Neural cell (in vitro differentiated cells): ENCODE measurements at regions not wholly inside any gene's neighbourhood (a gene's known extent, or its start where the extent isn't known, plus 50 kb on each side); places are given as distances from the start of the nearest gene placed in this dataset.

Source experiments
- H2AFZ ChIP-seq: fragments of 200-600, 300-800 bp; sonication (generic), shearing (Covaris generic); 2 replicates; pipeline ENCODE4 v1.6.0; 2014; ENCODE audit warnings: low read depth, mild to moderate bottlenecking, antibody characterized with exemption, low read length, moderate library complexity
- H3F3A ChIP-seq: fragments of 200-600 bp; shearing (Covaris generic); 2 replicates; pipeline ENCODE4 v1.6.1; 2016; ENCODE audit warnings: mild to moderate bottlenecking, moderate library complexity, mixed read lengths, antibody characterized with exemption, low read length; ENCODE audit not compliant: insufficient read depth, poor library complexity, severe bottlenecking
- H3K27ac ChIP-seq: fragments of 200-600, 300-800 bp; sonication (generic), shearing (Covaris generic); 2 replicates; pipeline ENCODE4 v1.5.1; 2014; ENCODE audit warnings: mild to moderate bottlenecking, low read length, moderate library complexity
- H3K27me3 ChIP-seq: fragments of 300-800, 200-600 bp; sonication (generic), shearing (Covaris generic); 2 replicates; pipeline ENCODE4 v1.6.0; 2014; ENCODE audit warnings: mild to moderate bottlenecking, low read depth, low read length, moderate library complexity; ENCODE audit not compliant: insufficient read depth
- H3K36me3 ChIP-seq: fragments of 300-800, 200-600 bp; sonication (generic), shearing (Covaris generic); 2 replicates; pipeline ENCODE4 v1.5.1; 2014; ENCODE audit warnings: mild to moderate bottlenecking, antibody characterized with exemption, low read length, moderate library complexity; ENCODE audit not compliant: insufficient read depth
- H3K4me2 ChIP-seq: fragments of 300-800, 200-600 bp; sonication (generic), shearing (Covaris generic); 2 replicates; pipeline ENCODE4 v1.6.0; 2014; ENCODE audit warnings: mild to moderate bottlenecking, low read length
- H3K4me3 ChIP-seq: fragments of 300-800, 200-600 bp; sonication (generic), shearing (Covaris generic); 2 replicates; pipeline ENCODE4 v1.5.1; 2014; ENCODE audit warnings: mild to moderate bottlenecking, low read length, moderate library complexity
- H3K79me2 ChIP-seq: fragments of 200-600 bp; shearing (Covaris generic); replicated peaks from 2 replicates; pipeline ENCODE4 v1.6.0; 2014; ENCODE audit warnings: mild to moderate bottlenecking, low read length, moderate library complexity; ENCODE audit not compliant: insufficient read depth
- H3K9ac ChIP-seq: fragments of 300-800, 200-600 bp; sonication (generic), shearing (Covaris generic); 2 replicates; pipeline ENCODE4 v1.6.1; 2016; ENCODE audit warnings: mild to moderate bottlenecking, low read length, mixed read lengths
- H3K9me2 ChIP-seq: fragments of 200-600 bp; shearing (Covaris generic); 2 replicates; pipeline ENCODE4 v1.6.1; 2016; ENCODE audit warnings: mild to moderate bottlenecking, low read length, mixed read lengths; ENCODE audit not compliant: insufficient read depth
- H3K9me3 ChIP-seq: fragments of 200-600, 300-800 bp; sonication (generic), shearing (Covaris generic); 2 replicates; pipeline ENCODE4 v1.6.1; 2016; ENCODE audit warnings: mild to moderate bottlenecking, mixed run types, low read length, moderate library complexity, mixed read lengths
- H4K20me1 ChIP-seq: fragments of 200-600 bp; shearing (Covaris generic); 2 replicates; pipeline ENCODE4 v1.6.1; 2016; ENCODE audit warnings: mild to moderate bottlenecking, mixed run types; ENCODE audit not compliant: insufficient read depth
- CTCF ChIP-seq: fragments of 450-650 bp; IDR thresholded peaks from 2 replicates; pipeline ENCODE4 v1.5.1; 2014; ENCODE audit warnings: antibody characterized with exemption, mild to moderate bottlenecking, moderate library complexity; ENCODE audit not compliant: poor library complexity, severe bottlenecking
- EZH2 ChIP-seq: fragments of 200-600, 300-800 bp; shearing (Covaris generic), sonication (generic); IDR thresholded peaks from 2 replicates; pipeline ENCODE4 v1.6.1; 2014; ENCODE audit warnings: antibody characterized with exemption, low read length, borderline replicate concordance, mild to moderate bottlenecking; ENCODE audit not compliant: insufficient read depth, poor library complexity, severe bottlenecking
- MXI1 ChIP-seq: fragments of 450-650 bp; conservative IDR thresholded peaks from 2 replicates; pipeline ENCODE4 v1.6.1; 2014; ENCODE audit warnings: antibody characterized with exemption, mild to moderate bottlenecking; ENCODE audit not compliant: poor library complexity, severe bottlenecking
- POLR2AphosphoS5 ChIP-seq: IDR thresholded peaks from 2 replicates; pipeline ENCODE4 v1.6.1; 2012
- RAD21 ChIP-seq: fragments of 450-650 bp; conservative IDR thresholded peaks from 2 replicates; pipeline ENCODE4 v1.6.1; 2014; ENCODE audit warnings: antibody characterized with exemption, mild to moderate bottlenecking, moderate library complexity
- REST ChIP-seq: IDR thresholded peaks from 2 replicates; pipeline ENCODE4 v1.6.1; 2012; ENCODE audit warnings: borderline replicate concordance
- SMC3 ChIP-seq: fragments of 450-650 bp; conservative IDR thresholded peaks from 2 replicates; pipeline ENCODE4 v1.6.1; 2014; ENCODE audit warnings: antibody characterized with exemption, mild to moderate bottlenecking, moderate library complexity; ENCODE audit not compliant: poor library complexity
- TAF1 ChIP-seq: IDR thresholded peaks from 2 replicates; pipeline ENCODE4 v1.6.1; 2012; ENCODE audit warnings: low read depth

- no peak for TF ChIP-seq MXI1
- H3F3A ChIP-seq = no peaks in the 10 kb centered on the region
- H3K79me2 ChIP-seq = no peaks in the 10 kb centered on the region
Measured at GRCh38 chr1:14189381-14189780, 409.1 kb upstream of the KAZN start.

GRCh38 chr1:14190508-14190907 lies 408.0 kb upstream of the KAZN start:
- H3F3A ChIP-seq = no peaks in the 10 kb centered on the region
- no peaks in the 10 kb centered on the region for H3K9me2 ChIP-seq
- no peaks in the 10 kb centered on the region for H3K27me3 ChIP-seq
- no peak for TF ChIP-seq CTCF
- TF ChIP-seq MXI1 = no peak
- TF ChIP-seq TAF1 = no peak
- no peak for TF ChIP-seq RAD21
- TF ChIP-seq SMC3 = no peak
- TF ChIP-seq REST = no peak
- TF ChIP-seq EZH2 = no peak
- H3K79me2 ChIP-seq = no peaks in the 10 kb centered on the region
- no peaks in the 10 kb centered on the region for H3K9me3 ChIP-seq
- H2AFZ ChIP-seq = no peak overlapping the region
- H3K4me3 ChIP-seq = no peak overlapping the region
- no peaks in the 10 kb centered on the region for H3K36me3 ChIP-seq
- no peak overlapping the region for H3K27ac ChIP-seq
- H3K9ac ChIP-seq = no peak overlapping the region
- no peak overlapping the region for H3K4me2 ChIP-seq
- H4K20me1 ChIP-seq = no peaks in the 10 kb centered on the region

More at GRCh38 chr1:14189381-14189780, 409.1 kb upstream of the KAZN start:
- Histone ChIP-seq H3K36me3 (no peaks in the 10 kb centered on the region), H3K4me3 (no peak overlapping the region), H3K27ac (no peak overlapping the region), H3K9me3 (no peaks in the 10 kb centered on the region), H3K9me2 (no peaks in the 10 kb centered on the region), H3K9ac (no peak overlapping the region), H3K27me3 (no peaks in the 10 kb centered on the region), H3K4me2 (no peak overlapping the region), H2AFZ (no peak overlapping the region), H4K20me1 (no peaks in the 10 kb centered on the region)

- TF ChIP-seq RAD21 = no peak
- TF ChIP-seq POLR2AphosphoS5 = no peak
- no peak for TF ChIP-seq CTCF
- no peak for TF ChIP-seq EZH2
- Histone ChIP-seq H3K4me3 (no peak overlapping the region), H3K9me2 (no peaks in the 10 kb centered on the region), H2AFZ (no peak overlapping the region), H3K36me3 (no peaks in the 10 kb centered on the region), H3K9me3 (no peaks in the 10 kb centered on the region), H3K27me3 (no peaks in the 10 kb centered on the region), H4K20me1 (no peaks in the 10 kb centered on the region), H3K9ac (no peak overlapping the region), H3K4me2 (no peak overlapping the region), H3K79me2 (no peaks in the 10 kb centered on the region), H3F3A (no peaks in the 10 kb centered on the region), H3K27ac (no peak overlapping the region)
Measured at GRCh38 chr1:14194511-14194910, 404.0 kb upstream of the KAZN start.
